GM12873 (cell line): ENCODE measurements at regions not wholly inside any gene's neighbourhood (a gene's known extent, or its start where the extent isn't known, plus 50 kb on each side); places are given as distances from the start of the nearest gene placed in this dataset.

Source experiments
- CTCF ChIP-seq: IDR thresholded peaks from 2 replicates; pipeline ENCODE4 v1.5.1; 2012; ENCODE audit warnings: low read depth, mild to moderate bottlenecking, moderate library complexity, low read length, control low read depth; ENCODE audit not compliant: insufficient read depth; ENCODE audit errors: missing control alignments

GRCh38 chr4:124797223-124797622, 84.7 kb upstream of the ANKRD50 start:
- no peak for TF ChIP-seq CTCF

- TF ChIP-seq CTCF: no peak
Observed at GRCh38 chr4:124790471-124790870, 77.9 kb upstream of the ANKRD50 start.

- no peak for TF ChIP-seq CTCF
Observed at GRCh38 chr4:124786634-124787033, 74.1 kb upstream of the ANKRD50 start.

- TF ChIP-seq CTCF: no peak
Observed at GRCh38 chr4:124785645-124786044, 73.1 kb upstream of the ANKRD50 start.

GRCh38 chr4:124783847-124784246, 71.3 kb upstream of the ANKRD50 start:
- no peak for TF ChIP-seq CTCF

GRCh38 chr4:124777007-124777406, 64.5 kb upstream of the ANKRD50 start:
- no peak for TF ChIP-seq CTCF

GRCh38 chr4:124768596-124769365, 56.2 kb upstream of the ANKRD50 start:
- TF ChIP-seq CTCF: no peak
